ENCODE measurements at regions not wholly inside any gene's neighbourhood (a gene's known extent, or its start where the extent isn't known, plus 50 kb on each side); places are given as distances from the start of the nearest gene placed in this dataset.

GRCh38 chr16:24452724-24453123 lies 86.6 kb upstream of the RBBP6 start:
- ChIA-PET POLR2A (no interaction called here), CTCF (interaction anchor here (1.2 kb wide), 1 partner anchor 19 kb away, joined by 3 read pairs; no protein-coding TSS in a partner anchor), RAD21 (ENCODE audit: unreplicated experiment) (no interaction called here), SMC1A (ENCODE audit: uncharacterized antibody, unreplicated experiment) (no interaction called here)
- BruUV-seq (replicated peaks) = no TSS peak
- intact Hi-C loops (cut with micrococcal nuclease; ENCODE audit: unreplicated experiment) (no loop called here), in situ Hi-C loops (cut with MboI) (no loop called here)
- Histone ChIP-seq H3K4me1 (ENCODE audit: control insufficient read depth, insufficient read depth, low read length) (no peaks in the 10 kb centered on the region), H3K9me3 (replicated peaks; ENCODE audit: control insufficient read depth, insufficient read depth, low read length) (no peaks in the 10 kb centered on the region; the same call in 1 of the 3 replicates), H3K9ac (ENCODE audit: control insufficient read depth, insufficient read depth, low read length) (no peak overlapping the region), H3K4me3 (no peak overlapping the region), H3K36me3 (ENCODE audit: control insufficient read depth in 2 of 2, insufficient read depth in 2 of 2, low read length in 1 of 2) (no peaks in the 10 kb centered on the region), H3K27me3 (replicated peaks in 1 of 2; ENCODE audit: control insufficient read depth in 2 of 2, insufficient read depth in 2 of 2, low read length in 1 of 2) (no peaks in the 10 kb centered on the region; a peak in 1 of 4 replicates), H3K27ac (ENCODE audit: control insufficient read depth, insufficient read depth) (no peak overlapping the region), H3K4me2 (ENCODE audit: control insufficient read depth, insufficient read depth) (no peak overlapping the region), H3K79me2 (ENCODE audit: control insufficient read depth, insufficient read depth, low read length) (no peaks in the 10 kb centered on the region), H2AFZ (ENCODE audit: control insufficient read depth, low read depth, low read length) (no peak overlapping the region), H4K20me1 (ENCODE audit: control insufficient read depth, insufficient read depth) (no peaks in the 10 kb centered on the region)
- ATAC-seq (no peak), FAIRE-seq (no peak), DNase-seq (ENCODE audit: low read depth, low spot score) (no peak)
- WGBS (ENCODE audit: insufficient coverage, insufficient replicate concordance, low lambda C conversion rate, missing lambda C conversion rate) = 23% methylated on average over 3 of the region's 3 CpGs
- TF ChIP-seq IRF3 (IDR thresholded peaks at IDR 0.05) (no peak), CEBPZ (IDR thresholded peaks at IDR 0.05; ENCODE audit: low read depth, low read length) (no peak), RAD51 (IDR thresholded peaks at IDR 0.05) (no peak), POLR2AphosphoS5 (IDR thresholded peaks at IDR 0.05; ENCODE audit: low read length) (no peak), CREB1 (IDR thresholded peaks at IDR 0.05; ENCODE audit: low read depth) (no peak), SIX5 (IDR thresholded peaks at IDR 0.05; ENCODE audit: low read depth, low read length, severe bottlenecking) (no peak), E4F1 (IDR thresholded peaks at IDR 0.05; ENCODE audit: borderline replicate concordance, partially characterized antibody) (no peak), TCF7 (IDR thresholded peaks at IDR 0.05; ENCODE audit: borderline replicate concordance) (no peak), CHD1 (IDR thresholded peaks at IDR 0.05; ENCODE audit: low read depth, low read length) (no peak), ATF3 (IDR thresholded peaks at IDR 0.05; ENCODE audit: borderline replicate concordance, extremely low read depth, low read depth, low read length) (no peak), SMC3 (IDR thresholded peaks at IDR 0.05; ENCODE audit: borderline replicate concordance, low read length) (no peak), NR2C1 (IDR thresholded peaks at IDR 0.05) (no peak), POLR2AphosphoS2 (IDR thresholded peaks at IDR 0.05; ENCODE audit: low read depth, low read length) (no peak), JUNB (IDR thresholded peaks at IDR 0.05) (no peak), SMAD5 (IDR thresholded peaks at IDR 0.05; ENCODE audit: low read depth) (no peak), PKNOX1 (IDR thresholded peaks at IDR 0.05) (no peak)

All from GM12878 (cell line).